ENCODE measurements at regions not wholly inside any gene's neighbourhood (a gene's known extent, or its start where the extent isn't known, plus 50 kb on each side); places are given as distances from the start of the nearest gene placed in this dataset.

DNA sequence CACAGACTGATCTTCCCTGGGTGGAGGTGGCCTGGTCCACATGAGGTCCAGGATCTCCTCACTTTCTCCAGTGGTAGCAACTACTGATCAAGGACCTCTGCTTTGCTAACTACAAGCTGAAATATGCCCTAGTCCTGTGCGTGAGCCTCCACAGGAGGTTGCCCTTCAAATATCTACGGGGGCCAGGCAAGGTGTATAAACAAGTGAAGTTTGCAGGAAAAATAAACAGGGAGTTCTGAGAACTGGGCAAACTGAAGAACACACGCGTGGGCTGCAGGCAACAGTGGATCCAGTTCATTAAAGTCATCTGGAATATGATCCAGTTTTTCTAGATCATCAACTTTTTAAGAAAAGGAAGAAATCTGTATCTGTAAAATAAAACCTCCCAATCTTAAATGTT is 167.5 kb upstream of the NR3C1 start:
- Histone ChIP-seq H3K27me3 (ENCODE audit: control insufficient read depth, insufficient read depth, low read length) (no peaks in the 10 kb centered on the region), H3K4me1 (ENCODE audit: control insufficient read depth, insufficient read depth, low read length) (no peaks in the 10 kb centered on the region), H3K36me3 (ENCODE audit: control insufficient read depth, insufficient read depth, low read length) (no peaks in the 10 kb centered on the region), H3K9me3 (ENCODE audit: control insufficient read depth, insufficient read depth, low read length) (no peaks in the 10 kb centered on the region), H3K9ac (ENCODE audit: low read depth, low read length) (no peak overlapping the region), H3K27ac (ENCODE audit: low read depth, low read length) (no peak overlapping the region), H3K4me3 (ENCODE audit: low read depth, low read length) (no peak overlapping the region)

DNA sequence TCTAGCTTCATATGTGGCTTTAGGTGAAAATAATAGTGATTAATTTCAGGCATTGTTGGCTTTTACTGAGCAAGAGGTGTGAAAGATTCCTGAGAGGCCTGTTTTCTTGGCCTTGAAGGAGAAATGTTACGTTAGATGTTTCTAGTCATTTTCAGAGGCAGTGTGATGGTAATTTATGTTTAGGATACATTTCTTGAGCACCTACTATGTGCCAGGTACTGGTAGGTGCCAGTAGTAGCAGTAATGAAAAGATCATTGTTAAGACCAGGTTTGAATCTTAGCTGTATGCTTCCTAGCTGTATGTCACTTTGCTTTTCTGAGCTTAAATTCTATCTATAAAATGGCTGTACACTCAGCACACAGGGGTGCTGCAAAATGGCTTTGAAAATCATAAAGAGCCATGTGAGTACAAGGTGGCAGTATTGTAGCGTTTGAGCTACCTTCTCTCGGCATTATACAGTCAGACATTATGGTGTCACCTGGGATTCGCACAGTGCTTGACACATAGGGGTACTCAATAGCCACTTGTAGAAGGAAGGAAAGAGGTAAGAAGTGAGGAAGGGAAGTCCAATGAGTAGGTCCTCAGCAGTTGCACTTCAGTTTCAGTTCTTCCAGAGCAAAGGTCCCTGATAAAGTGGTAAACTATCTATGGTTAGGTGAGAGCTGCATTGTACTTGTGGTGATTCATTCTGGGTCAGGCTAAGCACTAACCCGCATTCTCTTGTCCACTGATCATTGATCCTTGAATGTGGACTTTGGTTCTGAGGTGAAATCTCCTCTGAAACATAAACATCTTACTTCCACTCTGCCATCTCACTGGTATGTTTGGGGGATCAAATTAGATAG is 166.5 kb upstream of the NR3C1 start:
- H3K9ac ChIP-seq (ENCODE audit: low read depth, low read length) = no peak overlapping the region
- no peaks in the 10 kb centered on the region for H3K27me3 ChIP-seq (ENCODE audit: control insufficient read depth, insufficient read depth, low read length)
- H3K36me3 ChIP-seq (ENCODE audit: control insufficient read depth, insufficient read depth, low read length) = no peaks in the 10 kb centered on the region
- H3K27ac ChIP-seq (ENCODE audit: low read depth, low read length) = peak overlapping the region; percentile 13
- H3K9me3 ChIP-seq (ENCODE audit: control insufficient read depth, insufficient read depth, low read length) = no peaks in the 10 kb centered on the region
- no peak overlapping the region for H3K4me3 ChIP-seq (ENCODE audit: low read depth, low read length)
- H3K4me1 ChIP-seq (ENCODE audit: control insufficient read depth, insufficient read depth, low read length) = no peaks in the 10 kb centered on the region

DNA sequence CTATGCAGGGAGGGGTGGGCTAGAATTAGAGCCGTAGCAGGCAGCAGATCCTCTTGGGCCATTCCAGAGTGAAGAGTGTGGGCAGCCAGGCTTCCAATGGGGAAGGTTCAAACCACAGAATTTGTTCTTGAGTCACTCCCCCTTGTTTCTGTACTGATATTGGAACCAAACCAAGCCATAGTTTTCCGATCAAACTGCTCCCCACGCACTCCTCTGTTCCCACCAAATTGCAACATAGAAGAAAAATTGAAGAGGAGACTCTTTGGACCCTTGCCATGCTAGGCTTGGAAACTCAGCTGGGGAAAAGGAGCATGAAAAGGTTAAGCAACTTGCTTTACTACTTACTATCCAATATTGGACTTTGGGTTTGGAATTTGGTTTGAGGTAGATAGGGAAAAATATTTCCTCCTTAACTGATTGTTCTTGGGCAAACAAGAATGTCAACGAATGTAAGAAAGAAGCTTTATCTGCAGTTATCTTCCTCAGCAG is 165.8 kb upstream of the NR3C1 start:
- Histone ChIP-seq H3K4me3 (ENCODE audit: low read depth, low read length) (no peak overlapping the region), H3K4me1 (ENCODE audit: control insufficient read depth, insufficient read depth, low read length) (no peaks in the 10 kb centered on the region), H3K27ac (ENCODE audit: low read depth, low read length) (peak overlapping the region; percentile 13), H3K9ac (ENCODE audit: low read depth, low read length) (no peak overlapping the region), H3K27me3 (ENCODE audit: control insufficient read depth, insufficient read depth, low read length) (no peaks in the 10 kb centered on the region), H3K9me3 (ENCODE audit: control insufficient read depth, insufficient read depth, low read length) (no peaks in the 10 kb centered on the region), H3K36me3 (ENCODE audit: control insufficient read depth, insufficient read depth, low read length) (no peaks in the 10 kb centered on the region)

DNA sequence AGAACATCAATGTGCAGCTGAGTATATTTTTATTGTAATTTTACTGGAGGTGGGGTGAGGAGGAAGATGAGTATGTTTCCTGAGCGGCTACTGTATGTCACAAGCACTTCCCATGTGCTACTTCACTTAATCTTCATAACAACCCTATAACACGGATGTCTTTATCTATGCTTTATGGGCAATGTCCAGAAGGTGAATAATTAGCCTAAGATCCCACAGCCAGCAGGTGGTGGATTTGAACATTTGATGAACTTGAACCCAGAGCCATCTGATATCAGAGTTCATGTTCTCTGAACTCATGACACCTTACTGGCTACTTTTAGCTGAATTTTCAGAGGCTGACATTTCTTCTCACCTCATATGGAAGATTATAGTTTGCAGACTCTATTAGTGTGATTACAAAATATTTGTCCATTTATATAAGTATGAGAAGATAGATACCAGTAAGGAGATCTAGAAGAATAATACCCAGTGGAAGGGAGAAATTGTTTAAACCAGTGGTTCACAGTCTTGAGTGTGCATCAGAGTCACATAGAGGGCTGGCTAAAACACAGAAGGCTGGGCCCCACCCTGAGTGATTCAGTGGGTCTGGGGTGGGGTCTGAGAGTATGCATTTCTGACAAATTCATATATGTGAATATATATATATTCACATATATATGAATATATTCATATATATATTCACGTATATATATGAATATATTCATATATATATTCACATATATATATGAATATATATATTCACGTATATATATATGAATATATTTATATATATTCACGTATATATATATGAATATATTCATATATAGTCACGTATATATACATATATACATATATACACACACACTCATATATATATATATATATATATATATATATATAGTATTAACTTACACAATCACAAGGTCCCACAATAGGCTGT is 164.4 kb upstream of the NR3C1 start:
- H3K27me3 ChIP-seq (ENCODE audit: control insufficient read depth, insufficient read depth, low read length) = no peaks in the 10 kb centered on the region
- no peak overlapping the region for H3K4me3 ChIP-seq (ENCODE audit: low read depth, low read length)
- no peak overlapping the region for H3K27ac ChIP-seq (ENCODE audit: low read depth, low read length)
- H3K9ac ChIP-seq (ENCODE audit: low read depth, low read length) = no peak overlapping the region
- no peaks in the 10 kb centered on the region for H3K4me1 ChIP-seq (ENCODE audit: control insufficient read depth, insufficient read depth, low read length)
- no peaks in the 10 kb centered on the region for H3K9me3 ChIP-seq (ENCODE audit: control insufficient read depth, insufficient read depth, low read length)
- H3K36me3 ChIP-seq (ENCODE audit: control insufficient read depth, insufficient read depth, low read length) = no peaks in the 10 kb centered on the region

DNA sequence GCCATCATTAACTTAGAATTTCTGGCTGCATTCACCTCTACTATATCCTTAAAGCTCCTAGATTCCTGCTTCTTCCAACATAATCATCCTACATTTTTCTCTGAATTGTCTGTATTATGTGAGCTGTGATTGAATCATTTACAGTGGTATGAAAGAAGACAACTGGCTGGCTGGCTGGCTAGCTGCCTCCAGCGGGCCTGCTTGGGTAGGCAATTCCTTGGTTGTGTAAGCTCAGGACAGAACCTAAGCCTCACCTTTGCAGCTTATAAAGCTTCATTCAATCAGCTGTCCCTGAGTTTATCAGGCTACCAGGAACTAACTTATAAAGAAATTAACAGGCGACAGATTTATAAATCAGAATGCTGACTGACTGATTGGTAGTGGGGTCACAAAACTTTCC is 162.7 kb upstream of the NR3C1 start:
- Histone ChIP-seq H3K9ac (ENCODE audit: low read depth, low read length) (no peak overlapping the region), H3K27me3 (ENCODE audit: control insufficient read depth, insufficient read depth, low read length) (no peaks in the 10 kb centered on the region), H3K27ac (ENCODE audit: low read depth, low read length) (no peak overlapping the region), H3K4me1 (ENCODE audit: control insufficient read depth, insufficient read depth, low read length) (peaks cover 6% of the 10 kb centered on the region; the same call in 1 of the 2 replicates), H3K9me3 (ENCODE audit: control insufficient read depth, insufficient read depth, low read length) (no peaks in the 10 kb centered on the region), H3K4me3 (ENCODE audit: low read depth, low read length) (no peak overlapping the region), H3K36me3 (ENCODE audit: control insufficient read depth, insufficient read depth, low read length) (no peaks in the 10 kb centered on the region)

DNA sequence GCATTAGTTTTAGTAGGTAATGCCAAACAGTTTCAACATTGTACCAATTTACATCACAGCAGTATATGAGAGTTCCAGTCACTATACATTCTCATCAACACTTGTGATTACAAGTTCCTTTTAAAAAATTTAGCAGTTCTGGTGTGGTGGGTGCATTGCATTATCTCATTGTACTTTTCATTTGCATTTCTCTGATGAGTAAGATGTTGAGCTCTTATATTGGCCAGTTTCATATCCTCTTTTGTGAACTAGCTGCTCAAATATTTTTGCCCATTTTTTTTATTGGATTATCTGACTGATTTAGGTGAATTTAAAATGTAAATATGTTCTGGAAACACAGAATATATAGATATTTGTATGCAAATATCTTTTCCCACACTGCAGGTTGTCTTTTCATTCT is 160.9 kb upstream of the NR3C1 start:
- peaks cover 8% of the 10 kb centered on the region; the same call in 1 of the 2 replicates for H3K4me1 ChIP-seq (ENCODE audit: control insufficient read depth, insufficient read depth, low read length)
- H3K9ac ChIP-seq (ENCODE audit: low read depth, low read length) = no peak overlapping the region
- no peaks in the 10 kb centered on the region for H3K36me3 ChIP-seq (ENCODE audit: control insufficient read depth, insufficient read depth, low read length)
- no peaks in the 10 kb centered on the region for H3K27me3 ChIP-seq (ENCODE audit: control insufficient read depth, insufficient read depth, low read length)
- H3K4me3 ChIP-seq (ENCODE audit: low read depth, low read length) = no peak overlapping the region
- no peaks in the 10 kb centered on the region for H3K9me3 ChIP-seq (ENCODE audit: control insufficient read depth, insufficient read depth, low read length)
- no peak overlapping the region for H3K27ac ChIP-seq (ENCODE audit: low read depth, low read length)

DNA sequence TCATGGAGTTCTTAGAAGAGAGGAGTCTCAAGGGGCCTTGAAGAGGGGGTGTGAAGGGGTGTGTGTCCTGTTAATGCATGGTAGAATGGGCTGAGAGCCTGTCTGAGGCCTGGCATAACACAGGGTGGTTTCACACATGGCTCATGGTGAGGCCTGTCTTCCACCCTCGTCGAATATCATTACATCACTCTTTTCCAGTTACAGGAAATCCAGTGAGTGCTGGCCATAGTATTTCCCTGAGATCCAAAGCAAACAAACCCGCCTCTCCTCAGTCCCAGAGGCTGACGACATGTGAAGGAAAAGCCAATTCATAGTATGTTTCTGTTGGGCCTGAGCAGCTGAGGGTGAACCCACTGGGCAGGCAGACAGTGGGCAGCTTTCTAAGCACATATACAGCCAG is 159.4 kb upstream of the NR3C1 start:
- H3K4me3 ChIP-seq (ENCODE audit: low read depth, low read length) = no peak overlapping the region
- peaks cover 8% of the 10 kb centered on the region; the same call in 1 of the 2 replicates for H3K4me1 ChIP-seq (ENCODE audit: control insufficient read depth, insufficient read depth, low read length)
- no peak overlapping the region for H3K27ac ChIP-seq (ENCODE audit: low read depth, low read length)
- H3K9me3 ChIP-seq (ENCODE audit: control insufficient read depth, insufficient read depth, low read length) = no peaks in the 10 kb centered on the region
- no peak overlapping the region for H3K9ac ChIP-seq (ENCODE audit: low read depth, low read length)
- H3K36me3 ChIP-seq (ENCODE audit: control insufficient read depth, insufficient read depth, low read length) = no peaks in the 10 kb centered on the region
- no peaks in the 10 kb centered on the region for H3K27me3 ChIP-seq (ENCODE audit: control insufficient read depth, insufficient read depth, low read length)

DNA sequence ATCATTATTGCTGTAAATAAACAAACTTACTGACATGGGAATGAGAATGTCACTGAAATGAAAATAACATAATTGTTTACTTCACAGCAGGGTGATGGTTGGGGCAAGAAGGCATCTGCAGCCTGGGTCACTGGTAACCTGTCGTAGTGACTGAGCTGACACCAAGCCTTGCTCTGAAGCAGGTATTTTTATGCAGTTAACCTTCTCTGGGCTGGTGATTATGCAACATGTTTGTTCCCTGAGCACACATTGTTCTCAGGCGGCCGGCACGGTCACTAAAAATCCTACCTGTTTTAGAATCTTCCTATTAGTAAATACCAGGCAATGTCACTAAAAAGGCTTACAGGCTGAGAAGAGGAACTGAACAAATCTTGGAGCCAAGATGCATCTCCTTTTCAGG is 157.7 kb upstream of the NR3C1 start:
- H3K9ac ChIP-seq (ENCODE audit: low read depth, low read length) = no peak overlapping the region
- no peak overlapping the region for H3K27ac ChIP-seq (ENCODE audit: low read depth, low read length)
- H3K27me3 ChIP-seq (ENCODE audit: control insufficient read depth, insufficient read depth, low read length) = no peaks in the 10 kb centered on the region
- no peak overlapping the region for H3K4me3 ChIP-seq (ENCODE audit: low read depth, low read length)
- H3K4me1 ChIP-seq (ENCODE audit: control insufficient read depth, insufficient read depth, low read length) = peaks cover 8% of the 10 kb centered on the region; the same call in 1 of the 2 replicates
- H3K36me3 ChIP-seq (ENCODE audit: control insufficient read depth, insufficient read depth, low read length) = no peaks in the 10 kb centered on the region
- no peaks in the 10 kb centered on the region for H3K9me3 ChIP-seq (ENCODE audit: control insufficient read depth, insufficient read depth, low read length)

DNA sequence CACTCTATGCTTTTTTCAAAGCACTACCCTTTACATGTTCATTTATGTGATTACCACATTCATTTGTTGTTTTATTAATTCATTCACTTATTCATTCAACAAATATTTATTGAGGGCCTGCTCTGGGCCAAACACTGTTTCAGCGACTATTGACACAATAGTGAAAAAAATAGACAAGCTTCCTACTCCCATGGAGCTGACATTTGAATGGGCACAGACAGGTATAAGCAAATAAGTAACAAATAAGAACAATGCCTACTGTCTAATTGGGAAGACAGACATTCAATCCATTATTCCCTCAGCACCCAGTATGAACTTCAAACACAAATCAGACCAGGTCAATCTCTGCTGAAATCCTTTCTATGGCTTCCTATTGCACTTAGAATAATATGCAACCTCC is 156.9 kb upstream of the NR3C1 start:
- no peak overlapping the region for H3K9ac ChIP-seq (ENCODE audit: low read depth, low read length)
- no peaks in the 10 kb centered on the region for H3K36me3 ChIP-seq (ENCODE audit: control insufficient read depth, insufficient read depth, low read length)
- no peak overlapping the region for H3K27ac ChIP-seq (ENCODE audit: low read depth, low read length)
- peaks cover 8% of the 10 kb centered on the region; the same call in 1 of the 2 replicates for H3K4me1 ChIP-seq (ENCODE audit: control insufficient read depth, insufficient read depth, low read length)
- no peaks in the 10 kb centered on the region for H3K9me3 ChIP-seq (ENCODE audit: control insufficient read depth, insufficient read depth, low read length)
- no peaks in the 10 kb centered on the region for H3K27me3 ChIP-seq (ENCODE audit: control insufficient read depth, insufficient read depth, low read length)
- no peak overlapping the region for H3K4me3 ChIP-seq (ENCODE audit: low read depth, low read length)

DNA sequence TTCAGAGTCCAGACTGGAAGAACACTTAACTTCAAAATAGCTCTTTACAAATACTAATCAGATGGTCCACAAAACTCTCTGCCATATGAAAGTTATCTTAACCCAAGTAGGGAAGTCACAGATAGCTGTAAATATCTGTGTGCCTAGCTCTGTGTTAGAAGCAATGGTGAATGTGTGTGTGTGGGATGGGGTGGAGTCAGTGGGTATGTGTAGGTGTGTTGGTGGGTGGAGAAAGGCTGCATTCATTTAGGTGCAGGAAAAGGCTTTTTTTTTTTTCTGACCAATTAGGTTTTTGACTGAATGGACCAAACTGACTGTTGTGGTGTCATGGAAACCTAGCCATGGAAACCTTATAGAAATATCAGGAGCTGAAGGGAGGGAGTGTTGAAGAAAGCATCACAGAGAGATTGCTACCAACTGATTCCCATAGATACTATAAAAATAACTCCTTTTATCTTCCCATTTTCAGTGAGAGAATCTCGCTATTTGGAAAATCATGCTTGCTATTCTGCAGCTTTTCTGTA is 156.2 kb upstream of the NR3C1 start:
- H3K4me1 ChIP-seq (ENCODE audit: control insufficient read depth, insufficient read depth, low read length) = peaks cover 8% of the 10 kb centered on the region; the same call in 1 of the 2 replicates
- no peak overlapping the region for H3K27ac ChIP-seq (ENCODE audit: low read depth, low read length)
- H3K27me3 ChIP-seq (ENCODE audit: control insufficient read depth, insufficient read depth, low read length) = no peaks in the 10 kb centered on the region
- H3K9me3 ChIP-seq (ENCODE audit: control insufficient read depth, insufficient read depth, low read length) = no peaks in the 10 kb centered on the region
- H3K4me3 ChIP-seq (ENCODE audit: low read depth, low read length) = no peak overlapping the region
- H3K36me3 ChIP-seq (ENCODE audit: control insufficient read depth, insufficient read depth, low read length) = no peaks in the 10 kb centered on the region
- H3K9ac ChIP-seq (ENCODE audit: low read depth, low read length) = no peak overlapping the region

Data from HUES48 (cell line).